ENCODE measurements at regions not wholly inside any gene's neighbourhood (a gene's known extent, or its start where the extent isn't known, plus 50 kb on each side); places are given as distances from the start of the nearest gene placed in this dataset.

- peaks cover 23% of the 10 kb centered on the region for H3K9me3 Mint-ChIP-seq
- no peaks in the 10 kb centered on the region for H3K4me1 Mint-ChIP-seq (ENCODE audit: low read depth)
- no peak for TF ChIP-seq CTCF (IDR thresholded peaks at IDR 0.05)
- H3K4me3 Mint-ChIP-seq, result no peak overlapping the region
- H3K27ac Mint-ChIP-seq, result no peak overlapping the region
- no peaks in the 10 kb centered on the region for H3K27me3 Mint-ChIP-seq (ENCODE audit: insufficient read depth)
- no peak for DNase-seq
- H3K36me3 Mint-ChIP-seq (ENCODE audit: low read depth), result no peaks in the 10 kb centered on the region
Observed at GRCh38 chr5:84480873-84481637, 96.4 kb upstream of the EDIL3 start.

GRCh38 chr5:84478603-84479002 is 93.9 kb upstream of the EDIL3 start:
- Mint-ChIP-seq H3K36me3 (ENCODE audit: low read depth) (no peaks in the 10 kb centered on the region), H3K27ac (no peak overlapping the region), H3K27me3 (ENCODE audit: insufficient read depth) (no peaks in the 10 kb centered on the region; the same call in 1 of the 2 replicates), H3K4me3 (no peak overlapping the region), H3K4me1 (ENCODE audit: low read depth) (no peaks in the 10 kb centered on the region), H3K9me3 (peaks cover 32% of the 10 kb centered on the region)
- no peak for DNase-seq
- TF ChIP-seq CTCF (IDR thresholded peaks at IDR 0.05), result no peak

GRCh38 chr5:84477485-84477884 is 92.8 kb upstream of the EDIL3 start:
- no peak for TF ChIP-seq CTCF (IDR thresholded peaks at IDR 0.05)

GRCh38 chr5:84474126-84474525 is 89.4 kb upstream of the EDIL3 start:
- DNase-seq, result no peak
- Mint-ChIP-seq H3K4me3 (no peak overlapping the region), H3K27ac (no peak overlapping the region), H3K27me3 (ENCODE audit: insufficient read depth) (no peaks in the 10 kb centered on the region; the same call in 1 of the 2 replicates), H3K9me3 (peaks cover 25% of the 10 kb centered on the region), H3K36me3 (ENCODE audit: low read depth) (no peaks in the 10 kb centered on the region), H3K4me1 (ENCODE audit: low read depth) (no peaks in the 10 kb centered on the region)
- TF ChIP-seq CTCF (IDR thresholded peaks at IDR 0.05), result no peak

More at GRCh38 chr5:84477485-84477884, 92.8 kb upstream of the EDIL3 start:
- no peak overlapping the region for H3K27ac Mint-ChIP-seq
- DNase-seq, result no peak
- no peaks in the 10 kb centered on the region; the same call in 1 of the 2 replicates for H3K27me3 Mint-ChIP-seq (ENCODE audit: insufficient read depth)
- no peaks in the 10 kb centered on the region for H3K4me1 Mint-ChIP-seq (ENCODE audit: low read depth)
- peaks cover 31% of the 10 kb centered on the region for H3K9me3 Mint-ChIP-seq
- H3K4me3 Mint-ChIP-seq, result no peak overlapping the region
- H3K36me3 Mint-ChIP-seq (ENCODE audit: low read depth), result no peaks in the 10 kb centered on the region

GRCh38 chr5:84453405-84453804 is 68.7 kb upstream of the EDIL3 start:
- Mint-ChIP-seq H3K9me3 (peaks cover 15% of the 10 kb centered on the region), H3K27me3 (ENCODE audit: insufficient read depth) (no peaks in the 10 kb centered on the region), H3K4me3 (no peak overlapping the region), H3K36me3 (ENCODE audit: low read depth) (no peaks in the 10 kb centered on the region), H3K4me1 (ENCODE audit: low read depth) (no peaks in the 10 kb centered on the region; the same call in 1 of the 2 replicates), H3K27ac (no peak overlapping the region)
- no peak for TF ChIP-seq CTCF (IDR thresholded peaks at IDR 0.05)
- no peak for DNase-seq
